Left ventricle myocardium inferior (tissue), 1 donor: ENCODE measurements at regions not wholly inside any gene's neighbourhood (a gene's known extent, or its start where the extent isn't known, plus 50 kb on each side); places are given as distances from the start of the nearest gene placed in this dataset.

Experiments
- DNase-seq: peaks from one replicate; pipeline ENCODE4 v3.0.0-alpha.2; 2020
- H3K27ac ChIP-seq: fragments of 200-600 bp; replicated peaks from 2 replicates; pipeline ENCODE4 v1.8.0; 2021
- H3K27me3 ChIP-seq: fragments of 200-600 bp; 2 replicates; pipeline ENCODE4 v1.8.0; 2021; ENCODE audit warnings: low read depth
- H3K36me3 ChIP-seq: fragments of 200-600 bp; 2 replicates; pipeline ENCODE4 v1.8.0; 2021
- H3K4me1 ChIP-seq: fragments of 200-600 bp; 2 replicates; pipeline ENCODE4 v1.8.0; 2021
- H3K4me3 ChIP-seq: fragments of 200-600 bp; 2 replicates; pipeline ENCODE4 v1.8.0; 2021; ENCODE audit warnings: mild to moderate bottlenecking, moderate library complexity
- H3K9me3 ChIP-seq: fragments of 200-600 bp; replicated peaks from 2 replicates; pipeline ENCODE4 v1.8.0; 2021
- intact Hi-C: fragments of 100-400 bp; cut with micrococcal nuclease; formaldehyde crosslinking; loops from one replicate; pipeline ENCODE4 v1.11.0; 2022
- TF ChIP-seq, protein P1 (sequence below): fragments of 200-600 bp; IDR thresholded peaks from 2 replicates; pipeline ENCODE4 v1.8.0; 2021; ENCODE audit warnings: antibody characterized with exemption, mild to moderate bottlenecking, borderline replicate concordance
- donor health status: DM: no; HTN: yes; CAD: no; lungs with severe emphysema.

DNA sequence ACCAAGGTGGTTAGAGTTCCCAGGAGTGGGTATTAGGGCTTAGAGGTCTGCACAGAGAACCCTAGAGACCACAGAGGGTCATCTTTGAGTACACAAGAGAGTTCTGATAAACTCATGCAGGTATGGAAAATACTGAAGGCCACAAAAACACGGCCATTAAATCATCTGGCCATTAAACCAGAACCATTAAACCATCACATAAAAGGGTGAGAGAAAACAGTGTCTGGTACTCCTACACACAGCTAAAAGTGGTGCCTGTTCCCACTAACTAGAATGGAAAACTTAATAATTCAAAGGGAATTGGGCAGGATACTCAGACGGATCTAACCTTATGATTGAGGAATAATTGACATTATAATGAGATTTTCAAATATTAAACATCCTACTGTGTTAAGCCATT lies 679.4 kb downstream of the TNS3 start:
- Histone ChIP-seq H3K27ac (no peak overlapping the region), H3K4me1 (peaks cover 20% of the 10 kb centered on the region), H3K27me3 (no peaks in the 10 kb centered on the region), H3K9me3 (peaks cover 16% of the 10 kb centered on the region), H3K4me3 (no peak overlapping the region), H3K36me3 (no peaks in the 10 kb centered on the region)
- intact Hi-C loops, result no loop called here
- no peak for DNase-seq
- TF ChIP-seq, protein P1, sequence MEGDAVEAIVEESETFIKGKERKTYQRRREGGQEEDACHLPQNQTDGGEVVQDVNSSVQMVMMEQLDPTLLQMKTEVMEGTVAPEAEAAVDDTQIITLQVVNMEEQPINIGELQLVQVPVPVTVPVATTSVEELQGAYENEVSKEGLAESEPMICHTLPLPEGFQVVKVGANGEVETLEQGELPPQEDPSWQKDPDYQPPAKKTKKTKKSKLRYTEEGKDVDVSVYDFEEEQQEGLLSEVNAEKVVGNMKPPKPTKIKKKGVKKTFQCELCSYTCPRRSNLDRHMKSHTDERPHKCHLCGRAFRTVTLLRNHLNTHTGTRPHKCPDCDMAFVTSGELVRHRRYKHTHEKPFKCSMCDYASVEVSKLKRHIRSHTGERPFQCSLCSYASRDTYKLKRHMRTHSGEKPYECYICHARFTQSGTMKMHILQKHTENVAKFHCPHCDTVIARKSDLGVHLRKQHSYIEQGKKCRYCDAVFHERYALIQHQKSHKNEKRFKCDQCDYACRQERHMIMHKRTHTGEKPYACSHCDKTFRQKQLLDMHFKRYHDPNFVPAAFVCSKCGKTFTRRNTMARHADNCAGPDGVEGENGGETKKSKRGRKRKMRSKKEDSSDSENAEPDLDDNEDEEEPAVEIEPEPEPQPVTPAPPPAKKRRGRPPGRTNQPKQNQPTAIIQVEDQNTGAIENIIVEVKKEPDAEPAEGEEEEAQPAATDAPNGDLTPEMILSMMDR, result no peak

DNA sequence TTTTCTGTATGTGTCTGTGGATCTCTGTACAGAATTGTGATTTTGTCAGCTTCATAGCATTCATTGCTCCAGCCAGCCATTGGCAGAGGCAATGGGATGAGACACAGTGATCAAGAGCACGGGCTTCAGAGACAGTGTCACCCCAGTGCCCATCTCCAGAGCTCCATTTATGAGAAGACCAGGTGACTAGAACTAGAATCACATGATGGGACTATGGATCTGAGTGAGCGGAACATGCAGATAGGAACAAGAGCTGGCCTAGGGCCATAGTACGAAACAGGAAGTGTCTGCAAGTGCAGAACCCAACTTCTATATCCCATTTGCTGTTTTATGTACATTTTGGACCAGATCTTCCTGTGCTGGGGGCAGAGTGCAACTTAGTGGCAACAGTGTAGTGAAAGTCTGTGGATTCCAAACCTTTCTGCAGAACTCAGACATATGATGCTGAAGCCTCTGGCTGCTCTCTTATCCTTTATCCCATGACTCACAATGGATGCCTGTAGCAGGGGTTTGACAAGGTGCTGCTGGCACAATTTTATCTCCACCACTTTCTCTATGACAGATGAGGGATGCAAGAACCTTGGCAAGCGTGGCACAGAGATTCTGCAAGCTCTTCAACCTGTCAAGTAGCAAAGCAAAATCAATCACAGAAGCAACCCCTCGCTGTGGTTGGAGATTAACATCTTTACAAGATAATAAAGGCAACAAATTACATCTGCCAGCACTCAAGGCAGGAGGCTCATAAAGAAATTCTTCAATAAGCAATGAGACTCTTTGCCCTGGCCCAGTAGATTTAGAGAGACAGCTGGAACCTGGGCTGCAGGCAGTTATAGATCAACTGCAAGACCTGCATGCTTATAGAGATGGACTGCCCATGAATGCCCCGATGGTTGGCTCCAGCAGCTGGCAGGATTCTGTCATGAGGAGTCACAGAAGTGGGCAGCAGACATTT lies 681.3 kb downstream of the TNS3 start:
- Histone ChIP-seq H3K9me3 (peaks cover 16% of the 10 kb centered on the region), H3K4me1 (peaks cover 20% of the 10 kb centered on the region), H3K27ac (peak overlapping the region; percentile 79), H3K36me3 (no peaks in the 10 kb centered on the region), H3K27me3 (no peaks in the 10 kb centered on the region), H3K4me3 (no peak overlapping the region)
- TF ChIP-seq, protein P1, result no peak
- intact Hi-C loops, result no loop called here
- peak; percentile 21 for DNase-seq

DNA sequence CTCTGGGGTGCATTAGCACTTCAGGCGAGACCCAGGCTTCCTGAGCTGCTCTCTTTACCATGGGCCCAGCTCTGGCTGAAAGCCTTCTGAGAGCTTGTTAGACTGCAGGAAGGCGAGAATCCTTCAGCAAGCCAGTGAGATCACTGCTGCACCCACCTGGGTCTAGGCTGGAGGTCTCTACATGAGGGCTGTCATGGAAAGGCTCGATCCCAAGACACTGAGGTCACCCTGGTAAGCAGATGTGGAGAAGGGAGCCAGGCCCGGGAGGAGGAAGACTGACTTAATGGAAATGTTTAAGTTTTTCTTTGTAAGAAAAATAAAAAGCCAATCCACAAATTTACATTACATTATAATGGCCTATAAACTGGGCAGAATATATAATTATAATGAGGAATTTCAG lies 684.5 kb downstream of the TNS3 start:
- Histone ChIP-seq H3K9me3 (peaks cover 16% of the 10 kb centered on the region), H3K4me3 (no peak overlapping the region), H3K4me1 (peaks cover 20% of the 10 kb centered on the region), H3K27me3 (no peaks in the 10 kb centered on the region), H3K27ac (no peak overlapping the region), H3K36me3 (no peaks in the 10 kb centered on the region)
- DNase-seq, result no peak
- TF ChIP-seq, protein P1, result no peak
- intact Hi-C loops, result no loop called here

DNA sequence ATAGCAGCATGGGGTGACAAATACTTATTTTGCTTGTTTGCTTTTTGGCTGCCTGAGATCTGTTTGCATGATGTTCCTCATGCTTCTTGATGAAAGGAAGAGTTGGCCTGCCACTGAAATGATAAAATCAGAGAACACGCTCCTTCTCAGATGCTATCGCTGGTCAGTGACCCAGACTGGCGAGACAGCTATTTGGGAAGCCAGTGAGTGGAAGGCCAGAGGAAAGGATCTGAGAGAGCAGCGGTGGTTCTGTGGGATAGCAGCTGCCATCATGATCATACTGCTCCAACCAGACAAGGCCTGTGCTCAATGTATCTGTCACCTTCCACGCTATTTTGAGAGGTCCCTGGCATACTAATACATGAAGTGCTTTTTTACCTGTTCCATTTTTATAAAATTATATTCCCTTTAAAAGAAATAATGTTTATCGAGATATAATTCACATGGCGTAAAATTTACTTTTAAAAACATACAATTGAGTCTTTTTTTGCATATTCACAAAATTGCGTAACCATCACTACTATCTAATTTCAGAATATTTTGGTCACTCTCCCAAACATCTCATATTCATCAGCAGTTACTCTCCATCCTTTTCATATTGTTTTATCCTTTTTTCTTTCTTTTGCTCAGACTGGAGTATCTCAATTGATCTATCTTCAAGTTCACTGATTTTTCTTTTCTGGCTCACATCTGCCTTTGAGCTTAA lies 695.1 kb downstream of the TNS3 start:
- Histone ChIP-seq H3K4me3 (no peak overlapping the region), H3K4me1 (no peaks in the 10 kb centered on the region), H3K9me3 (peaks cover 49% of the 10 kb centered on the region), H3K27me3 (no peaks in the 10 kb centered on the region), H3K36me3 (no peaks in the 10 kb centered on the region), H3K27ac (no peak overlapping the region)
- TF ChIP-seq, protein P1, result no peak
- intact Hi-C loops, result no loop called here
- DNase-seq, result no peak

DNA sequence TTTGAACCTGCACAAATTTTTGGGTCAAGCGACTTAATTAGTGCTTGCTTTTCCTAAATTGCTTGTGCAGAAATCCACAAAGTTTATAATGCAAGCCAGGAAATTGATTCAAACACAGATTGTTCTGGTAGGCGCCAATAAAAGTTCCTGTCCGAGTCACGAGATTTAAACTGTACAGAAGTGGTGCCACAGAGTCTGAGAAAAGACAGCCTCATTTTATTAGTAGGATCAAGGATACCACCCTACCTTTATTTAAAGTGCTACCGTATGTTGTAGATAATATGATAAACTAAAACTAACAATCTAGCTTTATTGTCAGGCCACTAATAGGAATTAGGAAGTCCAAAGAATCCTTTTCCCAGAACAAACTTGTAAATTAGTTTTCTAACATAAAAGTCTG lies 696.7 kb downstream of the TNS3 start:
- Histone ChIP-seq H3K4me3 (no peak overlapping the region), H3K27me3 (no peaks in the 10 kb centered on the region), H3K27ac (no peak overlapping the region), H3K4me1 (no peaks in the 10 kb centered on the region), H3K36me3 (no peaks in the 10 kb centered on the region), H3K9me3 (peaks cover 38% of the 10 kb centered on the region)
- intact Hi-C loops, result no loop called here
- TF ChIP-seq, protein P1, result no peak
- DNase-seq, result no peak
